Bronchial epithelial cell (primary cell): ENCODE measurements at regions not wholly inside any gene's neighbourhood (a gene's known extent, or its start where the extent isn't known, plus 50 kb on each side); places are given as distances from the start of the nearest gene placed in this dataset.

Experiments used
- DNase-seq: peaks from one replicate; pipeline ENCODE4 v3.0.0-alpha.2; 2010; ENCODE audit warnings: low read depth
- FAIRE-seq: peaks from 2 replicates; lab custom pipeline; 2011; peaks lifted over from hg19 to GRCh38; lab: Jason Lieb, UNC
- H3K27me3 ChIP-seq: 2 replicates; pipeline ENCODE4 v1.5.1; 2011; ENCODE audit warnings: low read length; ENCODE audit not compliant: control insufficient read depth, insufficient read depth
- H3K36me3 ChIP-seq: 2 replicates; pipeline ENCODE4 v1.5.1; 2011; ENCODE audit warnings: low read length; ENCODE audit not compliant: control insufficient read depth, insufficient read depth
- H3K4me3 ChIP-seq: 2 replicates; pipeline ENCODE4 v1.5.1; 2011; ENCODE audit warnings: mild to moderate bottlenecking, low read depth, low read length, control low read depth
- CTCF ChIP-seq: IDR thresholded peaks from 2 replicates; pipeline ENCODE4 v1.5.1; 2011; ENCODE audit warnings: mild to moderate bottlenecking, moderate library complexity, low read length, control low read depth, inconsistent platforms; ENCODE audit not compliant: insufficient read depth, severe bottlenecking

GRCh38 chr1:112325504-112325903, 70.5 kb upstream of the CTTNBP2NL start:
- Histone ChIP-seq H3K4me3 (no peak overlapping the region), H3K27me3 (no peaks in the 10 kb centered on the region), H3K36me3 (no peaks in the 10 kb centered on the region)
- FAIRE-seq, result no peak
- no peak for DNase-seq
- TF ChIP-seq CTCF, result no peak

GRCh38 chr1:112328600-112328999, 67.4 kb upstream of the CTTNBP2NL start:
- no peak for TF ChIP-seq CTCF
- H3K4me3 ChIP-seq, result no peak overlapping the region
- H3K27me3 ChIP-seq, result no peaks in the 10 kb centered on the region
- no peak for FAIRE-seq
- DNase-seq, result no peak
- no peaks in the 10 kb centered on the region for H3K36me3 ChIP-seq

GRCh38 chr1:112332176-112333150, 63.6 kb upstream of the CTTNBP2NL start:
- peak; percentile 86 for DNase-seq

GRCh38 chr1:112335351-112335750, 60.7 kb upstream of the CTTNBP2NL start:
- no peak for TF ChIP-seq CTCF
- peak; percentile 64 for FAIRE-seq
- no peak overlapping the region for H3K4me3 ChIP-seq
- no peaks in the 10 kb centered on the region for H3K27me3 ChIP-seq
- H3K36me3 ChIP-seq, result no peaks in the 10 kb centered on the region
- peak; percentile 89 for DNase-seq

More at GRCh38 chr1:112332176-112333150, 63.6 kb upstream of the CTTNBP2NL start:
- FAIRE-seq, result no peak
- Histone ChIP-seq H3K27me3 (no peaks in the 10 kb centered on the region), H3K36me3 (no peaks in the 10 kb centered on the region), H3K4me3 (no peak overlapping the region)
- no peak for TF ChIP-seq CTCF

- no peaks in the 10 kb centered on the region for H3K27me3 ChIP-seq
- H3K4me3 ChIP-seq, result no peak overlapping the region
- DNase-seq, result peak; percentile 40
- H3K36me3 ChIP-seq, result no peaks in the 10 kb centered on the region
- FAIRE-seq, result no peak
- TF ChIP-seq CTCF, result peak; percentile 92
Measured at GRCh38 chr1:112337028-112337531, 58.9 kb upstream of the CTTNBP2NL start.
